ENCODE measurements at regions not wholly inside any gene's neighbourhood (a gene's known extent, or its start where the extent isn't known, plus 50 kb on each side); places are given as distances from the start of the nearest gene placed in this dataset.

DNA sequence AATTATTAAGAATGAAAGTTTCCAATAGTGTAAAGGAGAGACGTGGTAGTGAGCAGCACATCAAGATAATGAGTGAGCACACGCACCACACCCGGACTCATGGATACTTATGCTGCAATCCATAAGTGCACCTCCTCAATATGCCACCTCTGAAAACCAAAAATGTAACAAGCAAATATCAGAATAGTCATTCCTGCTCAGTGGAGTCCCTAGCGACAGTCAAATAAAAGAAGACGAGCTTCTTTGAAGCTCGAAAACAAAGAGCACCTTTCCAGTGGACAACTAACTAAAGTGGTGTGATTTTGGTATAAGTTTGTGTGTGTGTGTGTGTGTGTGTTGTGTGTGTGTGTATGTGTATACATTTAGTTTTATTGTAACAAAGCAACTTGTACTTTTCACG is 241.3 kb downstream of the DEPDC1B start:
- Histone ChIP-seq H3K9ac (ENCODE audit: low read depth, low read length) (no peak overlapping the region), H4K20me1 (ENCODE audit: insufficient read depth, low read length) (no peaks in the 10 kb centered on the region), H3K23ac (ENCODE audit: low read depth, low read length) (no peak overlapping the region), H3K79me1 (ENCODE audit: low read depth in 1 of 2, low read length in 2 of 2) (no peaks in the 10 kb centered on the region), H3K14ac (replicated peaks; ENCODE audit: low read depth, low read length) (no peak overlapping the region), H3K4ac (ENCODE audit: low read depth, low read length) (no peak overlapping the region), H2BK120ac (ENCODE audit: low read depth, low read length) (no peak overlapping the region), H3K4me1 (ENCODE audit: control insufficient read depth, insufficient read depth, low read length) (no peaks in the 10 kb centered on the region), H2BK20ac (ENCODE audit: low read depth, low read length) (no peak overlapping the region), H3K4me3 (ENCODE audit: insufficient read depth, low read depth, low read length) (no peak overlapping the region), H3K36me3 (ENCODE audit: control insufficient read depth, insufficient read depth, low read length) (no peaks in the 10 kb centered on the region), H4K8ac (ENCODE audit: low read depth in 2 of 2, low read length in 2 of 2) (no peak overlapping the region), H2AK5ac (ENCODE audit: low read depth, low read length) (no peak overlapping the region), H3K56ac (ENCODE audit: extremely low read depth, insufficient read depth, low read length) (no peak overlapping the region), H3K9me1 (ENCODE audit: insufficient read depth, low read length) (no peaks in the 10 kb centered on the region), H3K4me2 (ENCODE audit: low read depth, low read length) (no peak overlapping the region), H3K27ac (ENCODE audit: insufficient read depth, low read length) (no peak overlapping the region), H3K27me3 (ENCODE audit: control insufficient read depth, insufficient read depth, low read length) (no peaks in the 10 kb centered on the region), H4K5ac (ENCODE audit: low read depth, low read length) (no peak overlapping the region), H2BK15ac (ENCODE audit: low read depth, low read length) (no peak overlapping the region), H3K18ac (ENCODE audit: low read depth, low read length) (no peak overlapping the region), H4K91ac (ENCODE audit: insufficient read depth, low read depth, low read length) (no peak overlapping the region), H2AK9ac (replicated peaks; ENCODE audit: low read depth, low read length, poor library complexity) (no peak overlapping the region), H3K9me3 (ENCODE audit: control insufficient read depth, insufficient read depth, low read length) (no peaks in the 10 kb centered on the region), H2BK5ac (ENCODE audit: low read depth, low read length, poor library complexity, severe bottlenecking) (no peak overlapping the region), H2AFZ (replicated peaks; ENCODE audit: low read length, poor library complexity) (no peak overlapping the region)
- in situ Hi-C loops (cut with MboI; ENCODE audit: low sequenced_read_pairs) (no loop called here), dilution Hi-C loops (cut with HindIII; ENCODE audit: low sequenced_read_pairs, unreplicated experiment) (no loop called here), intact Hi-C loops (cut with micrococcal nuclease) (no loop called here)
- no CpG with 5 or more reads among the region's 7 CpGs for WGBS, 2 experiments (ENCODE audit: extremely low coverage in 2 of 2, insufficient read length in 1 of 2)
- ChIA-PET POLR2A (ENCODE audit: unreplicated experiment) (no interaction called here), CTCF (interaction anchor here (0.6 kb wide), 1 partner anchor 110 kb away, joined by 3 read pairs; no protein-coding TSS in a partner anchor)
- no peak for DNase-seq
- TF ChIP-seq, protein P1, sequence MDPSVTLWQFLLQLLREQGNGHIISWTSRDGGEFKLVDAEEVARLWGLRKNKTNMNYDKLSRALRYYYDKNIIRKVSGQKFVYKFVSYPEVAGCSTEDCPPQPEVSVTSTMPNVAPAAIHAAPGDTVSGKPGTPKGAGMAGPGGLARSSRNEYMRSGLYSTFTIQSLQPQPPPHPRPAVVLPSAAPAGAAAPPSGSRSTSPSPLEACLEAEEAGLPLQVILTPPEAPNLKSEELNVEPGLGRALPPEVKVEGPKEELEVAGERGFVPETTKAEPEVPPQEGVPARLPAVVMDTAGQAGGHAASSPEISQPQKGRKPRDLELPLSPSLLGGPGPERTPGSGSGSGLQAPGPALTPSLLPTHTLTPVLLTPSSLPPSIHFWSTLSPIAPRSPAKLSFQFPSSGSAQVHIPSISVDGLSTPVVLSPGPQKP (IDR thresholded peaks at IDR 0.05; ENCODE audit: borderline replicate concordance, low read depth, low read length): no peak
- TF ChIP-seq MAFK (IDR thresholded peaks at IDR 0.05; ENCODE audit: low read depth, low read length): no peak
- ATAC-seq (ENCODE audit: low read depth): no peak
- no TSS peak for BruUV-seq (replicated peaks)
